Spleen (tissue), 11 donors: ENCODE measurements at regions not wholly inside any gene's neighbourhood (a gene's known extent, or its start where the extent isn't known, plus 50 kb on each side); places are given as distances from the start of the nearest gene placed in this dataset.

Experiments
- DNase-seq: peaks from one replicate; pipeline ENCODE4 v3.0.0-alpha.2; 2020
- H3K27ac ChIP-seq, 8 donors: fragments of 200-600 bp; sonication (generic) in 7 of 8; 1 replicate in 4 of 8; 2 replicates in 4 of 8; pipeline versions ENCODE4 v1.5.0 to v1.8.0; 2016 to 2021; ENCODE audit warnings: inconsistent platforms in 4 of 8, mild to moderate bottlenecking in 4 of 8, moderate library complexity in 1 of 8
- H3K27me3 ChIP-seq, 7 donors: fragments of 200-600 bp; sonication (generic) in 6 of 7; replicated peaks in 1 of 7; 1 replicate in 4 of 7; 2 replicates in 3 of 7; pipeline versions ENCODE4 v1.5.0 to v1.8.0; 2016 to 2021; ENCODE audit warnings: inconsistent platforms in 3 of 7, mild to moderate bottlenecking in 1 of 7
- H3K36me3 ChIP-seq, 6 donors: fragments of 200-600 bp; sonication (generic) in 5 of 6; 1 replicate in 4 of 6; 2 replicates in 2 of 6; pipeline versions ENCODE4 v1.5.0 to v1.8.0; 2016 to 2021; ENCODE audit warnings: inconsistent platforms in 2 of 6
- H3K4me1 ChIP-seq, 6 donors: fragments of 200-600 bp; sonication (generic) in 5 of 6; 1 replicate in 3 of 6; 2 replicates in 3 of 6; pipeline versions ENCODE4 v1.5.0 to v1.8.0; 2016 to 2021; ENCODE audit warnings: inconsistent platforms in 3 of 6
- H3K4me3 ChIP-seq, 8 donors: fragments of 200-600 bp; sonication (generic) in 7 of 8; 1 replicate in 4 of 8; 2 replicates in 4 of 8; pipeline versions ENCODE4 v1.5.0 to v1.8.0; 2016 to 2021; ENCODE audit warnings: inconsistent platforms in 4 of 8, mild to moderate bottlenecking in 4 of 8, moderate library complexity in 2 of 8
- H3K9me3 ChIP-seq, 8 donors: fragments of 200-600 bp; sonication (generic) in 7 of 8; 1 replicate in 4 of 8; 2 replicates in 4 of 8; pipeline versions ENCODE4 v1.5.0 to v1.8.0; 2016 to 2021; ENCODE audit warnings: inconsistent platforms in 4 of 8
- CTCF ChIP-seq, 11 experiments: fragments of 200-600 bp in 7 of 11; fragments of 450-650 bp in 4 of 11; sonication (generic) in 4 of 11; IDR thresholded peaks in 8 of 11; conservative IDR thresholded peaks in 3 of 11; 1 replicate in 7 of 11; 2 replicates in 4 of 11; pipeline versions ENCODE4 v1.4.0 to v1.8.0; 2016 to 2021; ENCODE audit warnings: antibody characterized with exemption in 11 of 11, inconsistent platforms in 4 of 11, mild to moderate bottlenecking in 1 of 11
- POLR2A ChIP-seq, 3 donors: fragments of 450-650 bp; IDR thresholded peaks; one replicate each; pipeline ENCODE4 v1.5.1; 2017; ENCODE audit warnings: antibody characterized with exemption in 3 of 3, mild to moderate bottlenecking in 1 of 3
- POLR2AphosphoS5 ChIP-seq, 3 donors: sonication (generic); formaldehyde crosslinking; IDR thresholded peaks; one replicate each; pipeline ENCODE4 v1.5.1; 2017; ENCODE audit warnings: antibody characterized with exemption in 3 of 3
- WGBS, 5 donors: extraction: QIAGEN DNeasy Blood & Tissue Kit in 3 of 5; methylation state at CpG; one replicate each; pipeline versions ENCODE4 v1.1.5 to v1.1.7; 2013 to 2018; 5-methylcytosine and 5-hydroxymethylcytosine counted together
- intact Hi-C: fragments of 100-400 bp; cut with DNase I; formaldehyde crosslinking; loops from one replicate; pipeline ENCODE4 v1.15.0; 2023; ENCODE audit warnings: low total_unique reads
- donor health status: healthy with polysubstance abuse.
- donor health status: DM: no; HTN: no; CAD: no; lungs with moderate emphysema.
- donor health status: DM: no; HTN: no; CAD: no.
- donor health status: Bipolar disorder and iron deficiency.
- donor health status: healthy.
- donor health status: DM: no; HTN: no; CAD: no.
- donor health status: DM: yes; HTN: yes; CAD: no.

- peaks cover 0 to 4% (median 0%) of the 10 kb centered on the region in 8 donors for H3K9me3 ChIP-seq
- WGBS, 5 donors, result 85 to 93% (median 90%) methylated on average over 3 of the region's 3 CpGs
- H3K4me3 ChIP-seq, result no peak overlapping the region
- H3K27ac ChIP-seq, result no peak overlapping the region
- H3K36me3 ChIP-seq, result no peaks in the 10 kb centered on the region
- TF ChIP-seq POLR2AphosphoS5 (IDR thresholded peaks at IDR 0.05) (no peak), POLR2A (IDR thresholded peaks at IDR 0.05) (no peak), CTCF (IDR thresholded peaks at IDR 0.05 in 8 of 11, conservative IDR thresholded peaks at IDR 0.05 in 3 of 11) (no peak)
- DNase-seq, result no peak
- H3K4me1 ChIP-seq, result no peaks in the 10 kb centered on the region
- no peaks in the 10 kb centered on the region for H3K27me3 ChIP-seq
- intact Hi-C loops, result no loop called here
Measured at GRCh38 chr4:24298911-24299310, 285.4 kb downstream of the DHX15 start.

GRCh38 chr4:24287096-24287495 is 297.3 kb downstream of the DHX15 start:
- H3K36me3 ChIP-seq, result no peaks in the 10 kb centered on the region
- 81 to 94% (median 82%) methylated on average over 3 of the region's 3 CpGs for WGBS, 5 donors

GRCh38 chr4:24285759-24286158 is 298.6 kb downstream of the DHX15 start:
- Histone ChIP-seq H3K4me1 (no peaks in the 10 kb centered on the region), H3K27ac (no peak overlapping the region), H3K9me3 (no peaks in the 10 kb centered on the region), H3K4me3 (no peak overlapping the region), H3K36me3 (no peaks in the 10 kb centered on the region), H3K27me3 (no peaks in the 10 kb centered on the region)
- no peak for DNase-seq
- intact Hi-C loops, result no loop called here
- TF ChIP-seq POLR2A (IDR thresholded peaks at IDR 0.05) (no peak), POLR2AphosphoS5 (IDR thresholded peaks at IDR 0.05) (no peak), CTCF (IDR thresholded peaks at IDR 0.05 in 8 of 11, conservative IDR thresholded peaks at IDR 0.05 in 3 of 11) (no peak)
- WGBS, 5 donors, result 64 to 77% (median 70%) methylated on average over 4 of the region's 4 CpGs

More at GRCh38 chr4:24287096-24287495, 297.3 kb downstream of the DHX15 start:
- no peak overlapping the region for H3K4me3 ChIP-seq
- H3K4me1 ChIP-seq, result no peaks in the 10 kb centered on the region
- no peak overlapping the region for H3K27ac ChIP-seq
- no peaks in the 10 kb centered on the region for H3K27me3 ChIP-seq
- TF ChIP-seq CTCF (IDR thresholded peaks at IDR 0.05 in 8 of 11, conservative IDR thresholded peaks at IDR 0.05 in 3 of 11), result no peak
- no peak for TF ChIP-seq POLR2AphosphoS5 (IDR thresholded peaks at IDR 0.05)
- TF ChIP-seq POLR2A (IDR thresholded peaks at IDR 0.05), result no peak
- intact Hi-C loops, result no loop called here
- DNase-seq, result no peak
- H3K9me3 ChIP-seq, result no peaks in the 10 kb centered on the region

GRCh38 chr4:24282446-24282845 is 301.9 kb downstream of the DHX15 start:
- Histone ChIP-seq H3K36me3 (no peaks in the 10 kb centered on the region), H3K4me3 (no peak overlapping the region), H3K27ac (no peak overlapping the region), H3K27me3 (no peaks in the 10 kb centered on the region), H3K9me3 (no peaks in the 10 kb centered on the region), H3K4me1 (no peaks in the 10 kb centered on the region)
- no peak for DNase-seq
- TF ChIP-seq POLR2AphosphoS5 (IDR thresholded peaks at IDR 0.05), result no peak
- TF ChIP-seq CTCF (IDR thresholded peaks at IDR 0.05 in 8 of 11, conservative IDR thresholded peaks at IDR 0.05 in 3 of 11), result peak in 2 of 11 experiments; percentile 9 to 14
- 66 to 77% (median 67%) methylated on average over 5 of the region's 5 CpGs for WGBS, 5 donors
- intact Hi-C loops, result no loop called here
